HG03442 (cell line): ENCODE measurements at regions not wholly inside any gene's neighbourhood (a gene's known extent, or its start where the extent isn't known, plus 50 kb on each side); places are given as distances from the start of the nearest gene placed in this dataset.
"Not testable (repeated sequence)": the region's sequence is repeated elsewhere in the genome, so short reads cannot be mapped to it uniquely, and the experiment has no call there.

Experiments used
- ATAC-seq: cut with Tn5 transposase; IDR thresholded peaks from one replicate; pipeline ENCODE4 v1.9.1; 2021; ENCODE audit warnings: mild to moderate bottlenecking, moderate library complexity; ENCODE audit not compliant: unreplicated experiment

GRCh38 chr12:115898670-115899069, 378.8 kb downstream of the MED13L start:
- ATAC-seq: no peak

DNA sequence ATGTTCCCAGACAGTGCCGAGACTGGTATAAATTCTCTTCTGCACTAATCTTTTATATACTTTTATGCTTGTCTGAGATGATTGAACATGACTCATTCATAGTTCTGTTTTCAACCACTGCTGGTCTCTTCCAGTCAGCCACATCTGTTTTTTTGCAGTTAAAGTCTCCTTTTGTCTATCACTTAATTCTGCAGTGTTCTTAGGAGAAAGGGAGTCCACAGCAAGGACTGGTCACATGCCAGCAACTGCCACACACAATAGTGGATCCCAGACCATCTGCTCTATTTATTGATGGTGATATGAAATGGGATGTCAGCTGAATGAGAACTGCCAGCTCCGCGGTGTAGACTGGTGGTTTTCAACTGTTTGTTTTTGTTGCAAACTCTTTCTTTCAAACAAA, 379.8 kb downstream of the MED13L start:
- no peak for ATAC-seq

- ATAC-seq: no peak
Measured at GRCh38 chr12:115895247-115895646, 382.2 kb downstream of the MED13L start.

DNA sequence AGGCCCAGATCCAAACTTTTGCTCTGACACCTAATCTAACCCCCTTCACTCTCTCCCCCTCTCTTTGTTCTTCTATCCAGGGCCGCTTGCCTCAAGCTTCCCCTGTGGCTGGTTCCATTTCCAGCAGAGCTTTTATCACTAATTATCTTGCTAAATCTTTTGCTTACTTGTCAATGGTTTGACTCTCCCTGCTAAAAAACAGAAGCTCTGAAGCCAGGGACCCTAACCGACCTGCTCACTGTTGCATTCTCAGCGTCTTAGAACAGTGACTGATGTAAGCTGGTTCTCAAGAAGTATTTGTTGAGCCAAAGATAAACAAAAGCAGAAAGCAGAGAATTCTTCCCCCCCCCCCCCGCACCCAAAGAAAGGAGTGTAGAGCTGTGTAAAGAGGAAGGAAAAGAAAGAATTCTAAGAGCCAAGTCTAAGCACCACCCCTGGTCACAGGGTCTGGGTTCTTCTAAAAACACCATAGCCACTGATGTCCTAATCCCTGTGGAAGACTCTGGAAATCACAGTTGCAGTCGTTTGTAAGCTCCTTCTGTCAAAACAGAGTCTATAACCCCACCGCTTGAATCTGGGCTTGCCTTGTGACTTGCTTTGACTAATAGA, 385.8 kb downstream of the MED13L start:
- no peak for ATAC-seq

- ATAC-seq: no peak
Measured at GRCh38 chr12:115886666-115887065, 390.8 kb downstream of the MED13L start.

DNA sequence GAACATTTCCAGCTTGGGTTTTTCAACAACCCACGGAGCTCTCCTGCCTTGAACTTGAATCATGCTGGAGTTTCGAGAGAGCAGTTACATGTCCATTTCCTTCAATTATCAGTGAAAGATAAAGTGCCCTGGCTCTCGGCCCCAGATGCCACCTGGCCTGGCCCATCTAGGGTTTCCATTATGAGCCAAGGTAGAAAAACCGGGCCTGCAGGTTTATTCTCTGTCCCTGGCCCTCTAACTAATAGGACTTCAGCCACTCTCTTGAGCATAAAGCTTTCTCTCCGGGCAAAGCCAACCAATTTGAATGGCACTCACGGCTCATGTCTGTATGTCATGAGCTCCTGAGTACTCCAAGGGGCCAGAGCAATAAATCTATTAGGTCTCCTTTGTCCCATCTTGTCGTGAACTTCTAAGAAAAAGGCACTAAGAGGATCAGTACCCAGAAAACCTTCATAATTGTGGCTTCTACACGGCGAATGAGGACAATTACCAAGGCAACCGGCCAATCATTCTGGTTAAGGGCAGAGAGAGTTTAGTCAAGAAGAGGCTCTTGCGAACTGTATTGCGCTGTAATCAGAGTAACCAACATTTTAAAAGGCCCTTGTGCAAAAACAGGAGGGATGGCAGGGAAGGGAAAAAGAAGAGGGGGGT, 392.3 kb downstream of the MED13L start:
- ATAC-seq: no peak

- ATAC-seq: no peak
Measured at GRCh38 chr12:115882936-115883335, 394.6 kb downstream of the MED13L start.

DNA sequence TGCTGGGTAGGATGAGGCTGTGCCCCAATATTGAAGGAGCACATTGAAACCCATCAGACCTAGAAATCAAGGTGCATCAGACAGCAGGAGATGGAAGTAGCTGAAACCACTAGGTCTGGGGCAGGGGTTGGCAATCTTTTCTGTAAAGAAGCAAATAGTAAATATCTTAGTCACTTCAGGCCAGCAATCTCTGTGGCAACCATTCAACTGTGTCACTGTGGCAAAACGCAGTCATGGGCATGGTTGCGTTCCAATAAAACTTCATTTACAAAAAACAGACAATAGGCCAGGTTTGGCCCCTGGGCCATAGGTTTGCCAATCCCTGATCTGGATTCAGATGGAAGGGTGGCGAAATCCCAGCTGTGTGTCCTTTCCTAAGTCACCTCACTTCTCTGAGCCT, 397.3 kb downstream of the MED13L start:
- no peak for ATAC-seq

- no peak for ATAC-seq
Measured at GRCh38 chr12:115879354-115879753, 398.1 kb downstream of the MED13L start.

DNA sequence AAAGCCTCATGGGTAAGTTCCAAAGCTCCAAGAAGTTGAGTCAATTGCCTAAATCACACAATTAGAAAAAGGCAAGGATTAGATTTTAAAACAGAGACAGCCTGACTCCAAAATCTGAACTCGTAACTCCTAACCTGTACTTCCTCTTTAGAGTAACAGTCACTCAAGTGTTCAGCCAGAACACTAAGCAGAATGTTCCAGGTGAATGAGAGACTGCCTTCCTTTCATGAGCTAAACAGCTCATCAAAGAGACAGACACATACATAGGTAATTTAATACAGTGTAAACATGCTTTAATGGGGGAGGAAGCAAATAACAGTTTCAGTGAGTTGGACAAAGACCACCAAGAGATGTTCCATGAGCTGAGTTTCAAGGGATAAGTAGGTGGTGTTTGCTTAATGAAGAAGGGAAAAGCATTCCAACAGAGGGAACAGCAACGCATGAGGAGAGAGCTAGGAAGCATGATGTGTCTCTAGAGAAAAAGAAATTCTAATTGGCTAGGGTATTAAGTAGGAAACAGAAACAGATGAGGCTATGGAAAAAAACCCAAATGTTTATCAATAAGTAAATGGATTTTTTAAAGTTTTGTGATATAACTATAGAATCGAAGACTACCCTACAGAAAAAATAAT, 403.9 kb downstream of the MED13L start:
- ATAC-seq: no peak

- no peak for ATAC-seq
Measured at GRCh38 chr12:115872919-115873357, 404.6 kb downstream of the MED13L start.

- no peak for ATAC-seq
Measured at GRCh38 chr12:115872212-115872611, 405.3 kb downstream of the MED13L start.

- ATAC-seq: no peak
Measured at GRCh38 chr12:115871714-115872113, 405.8 kb downstream of the MED13L start.

GRCh38 chr12:115870510-115870909, 407.0 kb downstream of the MED13L start:
- no peak for ATAC-seq

DNA sequence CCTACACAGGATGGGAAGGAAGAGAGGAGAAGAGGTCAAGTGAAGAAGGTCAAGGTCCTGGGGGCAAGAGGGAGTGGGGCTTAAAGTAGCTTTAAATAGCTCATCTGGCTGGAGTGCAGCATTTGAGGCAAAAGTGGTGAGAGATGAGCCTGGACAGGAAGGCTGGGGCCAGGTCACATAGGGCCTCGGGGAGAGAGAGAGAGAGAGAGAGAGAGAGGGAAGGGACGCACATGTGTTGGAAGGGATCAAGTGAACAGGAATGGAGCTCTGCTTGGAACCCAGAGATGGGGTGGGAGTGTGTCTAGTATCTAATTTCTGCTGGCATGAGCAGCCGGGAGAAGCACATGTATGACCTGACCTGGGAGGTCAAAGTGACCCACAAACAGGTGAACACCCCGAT, 407.5 kb downstream of the MED13L start:
- ATAC-seq: no peak

GRCh38 chr12:115869604-115870003, 407.9 kb downstream of the MED13L start:
- ATAC-seq: no peak

DNA sequence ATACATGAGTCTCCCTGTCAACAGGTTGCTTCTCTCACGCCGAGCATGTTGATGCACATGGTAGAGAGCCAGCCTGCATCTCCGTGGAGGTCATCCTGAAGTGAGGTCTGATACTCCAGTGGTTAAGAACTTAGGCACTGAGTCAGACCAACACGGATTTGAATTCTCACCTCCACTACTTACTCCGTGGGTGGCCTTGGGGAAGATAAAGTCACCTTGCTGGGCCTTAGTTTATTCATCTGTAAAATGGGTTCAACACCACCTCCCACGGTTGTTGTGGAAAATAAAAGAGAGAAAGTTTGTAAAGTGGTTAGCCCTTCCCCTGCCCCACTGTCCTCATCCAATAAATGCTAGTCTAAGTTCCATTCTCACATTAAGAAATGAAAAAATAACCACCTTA, 408.9 kb downstream of the MED13L start:
- ATAC-seq: no peak

GRCh38 chr12:115867854-115868253, 409.6 kb downstream of the MED13L start:
- no peak for ATAC-seq

DNA sequence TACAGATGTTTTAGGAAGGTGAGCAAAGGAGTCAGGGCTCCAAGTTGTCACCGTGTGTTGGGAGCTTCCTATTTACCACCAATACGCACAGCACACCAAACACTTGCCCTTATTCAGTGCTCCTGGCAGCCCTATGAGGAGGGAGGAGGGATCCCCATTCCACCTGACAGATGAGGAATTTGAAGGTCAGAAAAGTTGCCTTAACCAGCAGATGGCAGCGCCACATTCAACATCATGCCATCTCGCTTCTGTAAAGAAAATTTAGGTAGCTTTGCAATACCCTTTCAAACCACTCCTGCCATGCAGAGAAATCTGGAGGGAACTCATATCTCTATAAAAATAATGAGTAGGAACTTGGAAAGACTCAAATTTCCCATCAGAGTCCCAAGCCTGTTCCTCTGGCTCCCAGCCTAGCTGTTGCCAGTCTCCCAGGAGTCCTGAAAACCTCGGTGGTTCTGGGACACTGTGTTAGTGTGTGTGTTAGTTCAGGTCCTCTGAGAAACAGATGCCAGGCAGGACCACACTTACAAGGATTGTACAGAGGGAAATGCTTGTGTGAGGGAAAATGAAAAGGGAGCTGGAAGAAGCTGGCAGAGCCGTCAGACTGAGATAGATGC, 410.5 kb downstream of the MED13L start:
- ATAC-seq: no peak

- ATAC-seq: not testable (repeated sequence)
Measured at GRCh38 chr12:115866281-115866680, 411.2 kb downstream of the MED13L start.

DNA sequence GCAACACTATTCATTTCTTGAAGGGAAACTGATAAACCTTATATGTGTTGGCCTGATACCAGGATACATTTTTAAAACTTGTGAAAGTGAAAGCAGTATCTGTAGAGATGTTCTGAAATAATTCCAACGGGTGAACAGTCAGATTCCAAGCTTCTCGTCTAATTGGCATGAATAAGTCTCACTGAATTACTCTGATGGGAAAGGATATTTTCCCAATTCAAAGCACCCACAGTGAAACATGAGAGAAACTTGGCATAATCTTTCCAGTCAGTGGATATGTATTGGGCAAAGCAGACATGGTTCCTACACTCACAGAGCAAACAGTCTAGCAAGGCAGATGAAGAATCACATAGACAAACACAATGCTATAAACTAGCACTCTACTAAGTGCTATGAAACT, 413.1 kb downstream of the MED13L start:
- ATAC-seq: no peak

DNA sequence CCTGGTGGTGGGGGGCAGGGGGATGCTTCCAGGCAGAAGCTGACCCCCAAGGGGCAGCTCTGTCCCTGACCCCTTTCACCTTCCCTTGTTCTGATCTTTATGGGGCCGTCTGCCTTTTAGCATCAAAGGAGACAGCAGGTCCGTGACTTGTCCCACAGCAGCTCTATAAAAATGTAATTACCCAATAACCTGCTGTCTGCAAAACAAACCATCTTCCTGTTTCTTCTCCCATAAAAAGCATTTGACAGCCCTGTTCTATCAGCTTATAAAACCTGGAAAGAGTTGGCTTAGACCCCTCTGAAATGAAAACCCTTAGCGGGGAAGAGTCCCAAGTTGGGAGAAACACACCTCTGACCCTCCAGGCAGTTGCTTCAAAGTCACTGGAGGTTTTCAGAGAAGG, 416.9 kb downstream of the MED13L start:
- ATAC-seq: no peak
